ENCODE measurements at regions not wholly inside any gene's neighbourhood (a gene's known extent, or its start where the extent isn't known, plus 50 kb on each side); places are given as distances from the start of the nearest gene placed in this dataset.

GRCh38 chr7:130987092-130987491 lies 253.1 kb upstream of the KLF14 start:
- intact Hi-C loops (cut with micrococcal nuclease), result no loop called here

- intact Hi-C loops (cut with micrococcal nuclease), result no loop called here
Measured at GRCh38 chr7:130988443-130988842, 254.4 kb upstream of the KLF14 start.

- intact Hi-C loops (cut with micrococcal nuclease), result no loop called here
Measured at GRCh38 chr7:130989101-130989795, 255.2 kb upstream of the KLF14 start.

- intact Hi-C loops (cut with micrococcal nuclease), result no loop called here
Measured at GRCh38 chr7:130990178-130990832, 256.3 kb upstream of the KLF14 start.

- intact Hi-C loops (cut with micrococcal nuclease), result no loop called here
Measured at GRCh38 chr7:130993671-130994365, 259.8 kb upstream of the KLF14 start.

GRCh38 chr7:130994378-130995115 lies 260.5 kb upstream of the KLF14 start:
- intact Hi-C loops (cut with micrococcal nuclease), result no loop called here

GRCh38 chr7:130995252-130996081 lies 261.5 kb upstream of the KLF14 start:
- intact Hi-C loops (cut with micrococcal nuclease), result no loop called here

GRCh38 chr7:130996205-130996832 lies 262.3 kb upstream of the KLF14 start:
- intact Hi-C loops (cut with micrococcal nuclease), result no loop called here

GRCh38 chr7:130996833-130997231 lies 262.8 kb upstream of the KLF14 start:
- intact Hi-C loops (cut with micrococcal nuclease), result no loop called here

- intact Hi-C loops (cut with micrococcal nuclease), result no loop called here
Measured at GRCh38 chr7:130998993-130999602, 265.1 kb upstream of the KLF14 start.

GRCh38 chr7:130999926-131000325 lies 265.9 kb upstream of the KLF14 start:
- intact Hi-C loops (cut with micrococcal nuclease), result no loop called here

GRCh38 chr7:131000389-131000788 lies 266.4 kb upstream of the KLF14 start:
- intact Hi-C loops (cut with micrococcal nuclease), result no loop called here

- intact Hi-C loops (cut with micrococcal nuclease), result no loop called here
Measured at GRCh38 chr7:131000873-131001272, 266.9 kb upstream of the KLF14 start.

- intact Hi-C loops (cut with micrococcal nuclease), result no loop called here
Measured at GRCh38 chr7:131002600-131002999, 268.6 kb upstream of the KLF14 start.

- intact Hi-C loops (cut with micrococcal nuclease), result no loop called here
Measured at GRCh38 chr7:131003634-131004033, 269.6 kb upstream of the KLF14 start.

GRCh38 chr7:131004371-131004770 lies 270.4 kb upstream of the KLF14 start:
- intact Hi-C loops (cut with micrococcal nuclease), result no loop called here

- intact Hi-C loops (cut with micrococcal nuclease), result loop anchor here (1.0 to 5.0 kb wide), 6 partner anchors 25 to 110 kb away; no protein-coding TSS in a partner anchor
Measured at GRCh38 chr7:131007439-131008330, 273.7 kb upstream of the KLF14 start.

GRCh38 chr7:131008840-131009711 lies 275.1 kb upstream of the KLF14 start:
- intact Hi-C loops (cut with micrococcal nuclease), result loop anchor here (5.0 kb wide), 1 partner anchor 67 kb away; no protein-coding TSS in a partner anchor
